T follicular helper cell (primary cell): ENCODE measurements at regions not wholly inside any gene's neighbourhood (a gene's known extent, or its start where the extent isn't known, plus 50 kb on each side); places are given as distances from the start of the nearest gene placed in this dataset.

ENCODE experiments used
- DNase-seq: peaks from one replicate; pipeline ENCODE4 v3.0.0-alpha.2; 2020; ENCODE audit warnings: low read depth

DNA sequence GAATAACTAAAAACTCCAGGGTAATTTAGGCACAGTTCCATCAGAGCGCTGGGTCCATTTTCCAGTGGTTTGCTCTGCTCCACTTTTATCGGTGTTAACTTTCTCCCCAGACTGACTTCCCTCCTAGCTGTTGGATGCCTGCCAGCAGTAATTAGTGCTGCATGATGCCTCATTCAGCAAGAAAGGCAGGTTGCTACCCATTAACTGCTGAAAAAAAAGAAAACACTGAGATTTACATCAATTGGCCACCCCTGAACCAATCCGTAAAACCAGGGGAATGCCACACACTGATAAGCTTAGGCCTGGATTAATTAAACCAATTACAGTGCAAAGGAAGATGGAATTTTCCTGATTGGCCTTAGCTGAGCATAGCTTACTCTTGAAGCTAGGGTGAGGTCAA is 182.4 kb upstream of the CXXC4 start:
- DNase-seq, result no peak

DNA sequence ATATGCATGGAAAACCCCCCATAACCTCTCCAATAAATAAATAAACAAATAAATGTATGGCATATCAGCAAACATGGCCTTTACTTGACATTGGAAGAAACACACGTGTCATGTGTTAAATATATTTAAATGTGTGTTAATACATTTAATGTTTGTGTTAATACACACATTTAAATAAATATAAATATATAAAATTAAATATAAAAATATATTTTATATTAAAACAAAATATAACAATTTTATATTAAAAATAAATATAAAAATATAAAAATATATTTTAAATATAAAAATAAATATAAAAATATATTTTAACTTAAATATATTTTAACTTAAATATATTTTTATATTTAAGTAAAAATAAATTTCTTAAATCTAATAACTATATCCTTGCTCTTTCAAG is 187.6 kb upstream of the CXXC4 start:
- DNase-seq, result no peak

DNA sequence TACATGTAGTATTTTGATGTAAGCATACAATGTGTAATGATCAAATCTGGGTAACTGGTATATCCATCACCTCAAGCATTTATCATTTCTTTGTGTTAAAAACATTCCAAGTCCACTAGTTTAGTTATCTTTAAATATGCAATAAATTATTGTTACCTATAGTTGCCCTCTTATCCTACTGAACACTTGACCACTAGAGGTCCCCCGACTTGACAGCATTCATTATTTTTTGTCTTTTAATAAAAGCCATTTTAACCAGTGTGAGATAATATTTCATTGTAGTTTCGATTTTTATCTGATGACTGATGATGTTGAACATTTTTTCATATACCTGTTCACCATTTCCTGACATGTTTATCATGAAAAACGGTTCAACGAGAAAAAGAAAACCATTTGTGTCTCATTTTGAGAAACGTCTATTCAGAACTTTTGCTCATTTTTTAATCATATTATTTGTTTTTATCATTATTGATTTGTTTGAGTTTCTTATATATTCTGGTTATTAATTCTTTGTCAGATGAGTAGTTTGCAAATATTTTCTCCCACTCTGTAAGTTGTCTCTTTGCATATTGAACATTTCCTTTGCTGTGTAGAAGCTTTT is 199.0 kb upstream of the CXXC4 start:
- no peak for DNase-seq

DNA sequence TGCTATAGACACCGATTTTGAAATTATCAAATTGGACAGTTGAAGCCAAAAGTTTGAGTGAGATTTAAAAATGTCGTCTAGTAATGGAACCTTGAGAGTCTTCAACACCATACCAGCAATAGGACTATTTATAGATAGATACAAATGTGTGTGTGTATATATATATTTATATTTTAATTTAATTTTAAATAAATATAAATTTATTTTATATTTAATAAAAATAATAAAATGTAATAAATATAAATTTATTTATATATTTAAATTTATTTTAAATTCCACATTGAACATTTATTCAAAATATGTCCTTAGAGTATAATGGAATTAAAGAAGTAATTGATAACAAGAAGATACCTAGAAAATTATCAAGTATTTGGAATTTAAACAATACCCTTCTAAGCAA is 221.9 kb upstream of the CXXC4 start:
- no peak for DNase-seq

DNA sequence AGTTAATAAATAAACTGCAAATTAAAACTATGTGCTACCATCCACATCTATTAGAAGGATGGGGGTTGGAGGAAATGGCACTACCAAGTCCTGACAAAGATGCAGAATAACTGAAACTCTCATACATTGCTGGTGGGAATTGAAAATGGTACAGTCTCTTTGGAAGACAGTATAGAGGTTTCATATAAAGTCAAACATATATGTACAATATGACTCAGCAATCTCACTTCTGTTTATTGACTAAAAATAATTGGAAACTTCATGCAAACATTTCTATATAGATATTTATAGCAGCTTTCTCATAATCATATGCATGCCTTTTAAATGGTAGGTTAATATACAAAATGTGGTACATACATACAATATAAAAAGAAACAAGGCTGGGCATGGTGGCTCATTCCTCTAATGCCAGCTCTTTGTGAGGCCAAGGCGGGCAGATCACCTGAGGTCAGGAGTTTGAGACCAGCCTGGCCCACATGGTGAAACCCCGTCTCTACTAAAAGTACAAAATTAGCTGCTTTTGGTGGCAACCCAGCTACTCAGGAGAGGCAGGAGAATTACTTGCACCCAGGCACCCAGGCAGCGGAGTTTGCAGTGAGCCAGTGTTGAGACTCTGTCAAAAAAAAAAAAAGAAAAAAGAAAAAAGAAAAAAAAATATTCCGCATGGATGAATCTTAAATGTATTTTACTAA is 225.0 kb upstream of the CXXC4 start:
- DNase-seq, result no peak

DNA sequence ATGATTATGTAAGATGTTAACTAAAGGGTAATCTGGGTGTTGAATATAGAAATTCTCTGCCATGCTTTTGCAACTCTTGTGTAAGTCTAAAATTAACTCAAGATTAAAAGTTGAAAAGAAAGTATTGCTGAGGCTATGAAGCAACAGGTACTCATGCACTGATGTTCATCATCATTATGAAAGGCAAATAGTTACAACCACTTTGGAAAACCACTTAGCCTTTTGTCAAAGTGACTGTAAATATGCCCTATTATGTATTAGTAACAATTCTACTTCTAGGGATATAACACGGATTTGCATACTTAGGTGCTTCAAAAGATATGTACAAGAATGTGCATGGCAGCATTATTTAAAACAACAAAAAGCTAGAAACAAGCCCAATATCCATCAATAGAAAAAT is 227.8 kb upstream of the CXXC4 start:
- no peak for DNase-seq

DNA sequence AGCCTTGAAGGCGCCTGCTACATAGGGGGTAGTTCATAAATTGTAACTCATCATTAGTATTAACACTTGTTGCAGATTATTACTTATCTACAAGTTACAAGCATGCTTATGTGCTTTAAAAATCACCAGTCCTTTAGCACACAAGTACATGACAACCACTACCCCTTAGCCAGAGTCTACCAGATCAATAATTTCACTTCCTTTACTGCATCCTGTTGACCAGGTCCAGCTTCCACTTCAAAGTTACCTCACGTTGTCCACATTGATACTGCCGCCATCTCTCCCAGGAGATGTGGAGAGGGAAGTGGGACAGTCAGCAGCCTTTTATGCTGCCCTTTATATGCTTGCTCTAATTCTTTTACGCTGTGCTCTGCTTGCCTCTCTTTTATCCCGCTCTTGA is 231.3 kb upstream of the CXXC4 start:
- DNase-seq, result no peak

DNA sequence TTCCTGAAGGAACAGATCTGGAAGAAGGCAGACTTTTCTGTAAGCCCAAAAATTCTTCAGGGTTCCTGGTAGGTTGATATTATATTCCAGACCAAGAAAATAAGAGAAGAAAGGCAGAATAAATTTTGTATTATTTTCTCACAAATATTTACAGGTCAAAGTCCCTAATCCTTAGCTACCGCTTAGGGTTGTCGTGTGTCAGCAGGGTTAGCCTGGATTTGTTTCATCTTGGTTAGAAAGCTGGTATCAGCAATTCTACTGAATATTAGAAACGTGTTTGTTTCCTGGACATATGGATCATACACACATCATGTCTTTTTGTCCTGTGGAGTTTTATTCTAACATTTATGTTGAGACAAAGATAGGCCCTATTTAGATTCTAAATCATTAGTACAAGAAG is 232.9 kb upstream of the CXXC4 start:
- DNase-seq, result no peak

DNA sequence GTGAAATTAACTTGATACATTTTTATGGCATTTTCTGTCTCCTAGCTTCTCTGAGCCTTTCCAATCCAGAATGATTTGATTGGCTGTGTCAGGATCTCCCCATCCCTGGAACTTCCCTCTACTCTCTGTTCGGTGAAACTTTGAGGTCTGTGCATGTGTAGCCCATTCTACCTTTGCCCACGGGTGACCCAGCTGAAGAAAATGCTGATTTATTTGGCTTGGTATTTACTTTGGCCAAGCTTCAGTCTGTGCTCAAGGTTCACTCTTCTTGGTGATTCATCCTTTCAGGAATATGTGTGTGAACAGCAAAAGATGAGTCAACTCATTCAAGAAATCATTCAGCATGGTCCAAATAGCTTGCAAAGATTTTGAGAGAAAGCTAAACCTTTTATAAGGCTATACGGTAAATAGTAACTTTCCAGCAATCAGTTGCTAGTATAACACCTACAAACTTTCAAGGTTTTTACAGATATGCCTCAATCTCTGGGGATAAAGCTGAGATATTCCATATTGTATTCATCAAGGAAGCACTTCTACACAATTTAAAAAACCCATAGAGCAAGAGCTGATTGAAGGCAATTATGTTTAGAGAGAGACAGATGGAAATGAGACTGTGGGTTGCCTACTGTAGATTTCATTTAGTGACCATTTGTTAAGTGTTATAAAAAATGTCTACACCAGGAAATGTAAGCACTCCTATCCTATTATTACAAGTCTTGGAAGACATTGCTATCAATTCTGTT is 233.9 kb upstream of the CXXC4 start:
- no peak for DNase-seq

DNA sequence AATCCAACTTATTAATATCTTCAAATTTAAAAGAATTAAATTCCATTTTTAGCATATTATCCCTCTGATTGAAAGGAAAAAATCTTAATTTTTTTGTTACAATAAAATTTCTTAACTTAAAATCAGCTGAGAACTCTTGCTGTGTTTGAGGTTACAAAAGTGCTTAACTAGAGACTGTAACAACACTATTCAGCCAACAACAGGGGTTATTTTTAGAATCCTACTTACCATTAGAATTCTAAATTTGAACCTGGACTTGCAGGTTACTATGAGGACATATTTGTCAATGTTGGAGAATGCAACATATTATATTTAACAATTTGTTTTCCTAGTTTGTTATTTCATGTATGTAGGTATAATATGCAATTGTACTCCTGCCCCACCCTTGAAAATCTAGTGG is 238.1 kb upstream of the CXXC4 start:
- no peak for DNase-seq

DNA sequence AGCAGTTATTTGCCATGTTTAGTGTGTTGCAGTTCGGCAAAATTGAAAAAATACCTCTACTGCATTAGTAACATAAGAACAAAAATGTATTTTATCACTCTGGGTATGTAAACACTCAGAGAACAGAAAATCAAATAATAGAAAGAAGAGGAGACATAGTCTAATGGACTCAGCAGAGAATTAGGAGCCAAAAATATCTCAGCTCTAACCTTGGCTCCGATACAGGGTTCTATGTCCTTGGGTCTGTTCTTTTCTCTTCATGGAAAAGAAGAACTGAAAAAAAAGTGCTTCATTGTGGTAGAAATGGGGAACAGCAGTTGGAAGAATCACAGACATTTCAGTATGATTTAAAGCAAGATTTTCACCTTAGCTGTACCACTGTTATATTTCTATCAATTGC is 240.5 kb upstream of the CXXC4 start:
- DNase-seq, result no peak

DNA sequence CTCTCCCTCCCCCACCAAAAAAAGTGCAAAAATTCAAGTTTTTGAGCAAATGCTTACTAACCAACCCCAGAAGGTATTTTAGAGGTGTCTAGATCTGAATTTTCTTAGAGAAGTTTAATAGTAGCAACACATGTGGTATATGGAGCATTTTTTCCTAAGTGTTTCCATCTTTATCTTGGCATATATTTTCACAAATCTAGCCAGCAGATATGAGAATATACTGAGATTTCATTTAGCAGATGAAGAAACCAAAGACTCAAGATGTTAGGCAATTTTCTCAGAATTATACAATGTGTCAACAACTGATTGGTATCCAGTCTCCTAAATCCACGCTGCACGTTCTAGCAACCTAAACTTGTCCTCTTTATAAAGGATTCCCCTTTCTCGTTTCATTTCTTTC is 245.5 kb upstream of the CXXC4 start:
- no peak for DNase-seq

DNA sequence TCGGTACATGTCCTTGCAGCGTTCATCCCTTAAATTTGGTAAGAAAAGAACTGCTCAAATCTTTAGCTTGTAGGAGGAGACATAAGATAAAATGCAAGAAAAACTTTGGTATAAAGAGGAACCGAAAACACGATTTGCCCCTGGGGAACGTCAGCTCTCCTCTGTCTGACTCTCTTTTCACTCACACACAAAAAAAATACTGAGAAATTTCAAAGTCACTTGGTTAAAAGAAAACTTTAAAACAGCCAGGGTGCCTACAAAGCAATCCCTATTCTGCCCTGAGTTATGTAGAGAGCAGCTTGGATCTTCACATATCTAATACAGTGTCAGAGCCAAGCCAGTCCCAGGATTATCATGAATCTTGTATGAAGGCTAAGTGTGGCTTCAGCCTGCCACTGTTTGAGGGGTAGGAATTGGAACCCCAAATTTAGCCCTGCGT is 248.5 kb upstream of the CXXC4 start:
- no peak for DNase-seq

DNA sequence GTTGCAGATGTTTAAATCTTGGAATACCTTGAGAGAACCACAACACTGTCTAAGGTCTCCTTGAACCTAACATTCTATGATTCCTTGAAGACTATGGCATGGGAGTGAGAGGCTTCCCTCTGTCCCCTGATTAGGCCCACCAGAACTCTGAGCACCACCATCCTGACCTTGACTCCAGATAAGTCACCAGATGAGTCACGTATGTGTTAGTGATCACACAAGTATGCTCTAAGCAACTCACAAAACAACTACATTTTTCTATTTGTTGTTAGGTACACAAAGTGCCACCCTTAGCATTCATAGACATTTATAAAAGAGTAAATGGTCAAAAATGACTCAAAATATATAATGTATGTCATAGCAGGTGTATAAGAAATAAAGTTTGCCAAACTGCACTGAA is 252.9 kb upstream of the CXXC4 start:
- no peak for DNase-seq

DNA sequence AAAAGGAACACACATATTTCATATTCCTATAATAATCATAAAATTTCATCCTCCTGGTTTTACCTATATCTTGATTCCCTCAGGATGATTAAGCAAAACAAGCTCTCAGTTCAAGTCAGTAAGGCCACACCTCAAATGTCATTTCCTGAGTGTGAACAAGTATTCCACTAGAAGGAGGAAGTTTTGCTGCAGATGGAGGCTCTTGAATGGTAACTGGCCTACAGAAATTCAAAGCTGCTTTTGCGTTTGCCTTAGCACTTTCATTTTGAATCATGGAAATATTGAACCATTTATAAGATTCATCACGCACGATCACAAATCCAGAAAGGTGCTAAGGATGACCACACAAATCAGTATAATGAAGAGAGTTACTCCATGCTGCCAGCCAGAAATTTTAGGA is 254.4 kb upstream of the CXXC4 start:
- no peak for DNase-seq

DNA sequence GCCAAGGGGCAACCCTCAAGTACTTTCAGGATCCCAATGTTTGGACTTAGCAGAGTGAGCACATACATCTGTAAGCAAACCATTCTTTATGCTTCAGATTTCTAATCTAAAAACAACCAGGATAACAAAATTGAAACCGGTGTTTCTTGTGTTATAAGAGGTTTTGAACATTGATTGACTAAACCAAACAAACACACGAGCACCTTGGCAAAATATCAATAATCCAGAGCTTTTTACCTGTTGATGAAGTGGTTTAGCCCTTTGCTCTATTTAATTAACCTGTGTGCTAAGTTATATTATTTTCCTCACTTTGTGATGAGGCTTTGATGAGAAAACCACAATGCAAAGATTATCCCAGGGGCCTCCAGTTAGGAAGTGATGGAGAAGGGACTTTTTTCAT is 255.3 kb upstream of the CXXC4 start:
- no peak for DNase-seq

DNA sequence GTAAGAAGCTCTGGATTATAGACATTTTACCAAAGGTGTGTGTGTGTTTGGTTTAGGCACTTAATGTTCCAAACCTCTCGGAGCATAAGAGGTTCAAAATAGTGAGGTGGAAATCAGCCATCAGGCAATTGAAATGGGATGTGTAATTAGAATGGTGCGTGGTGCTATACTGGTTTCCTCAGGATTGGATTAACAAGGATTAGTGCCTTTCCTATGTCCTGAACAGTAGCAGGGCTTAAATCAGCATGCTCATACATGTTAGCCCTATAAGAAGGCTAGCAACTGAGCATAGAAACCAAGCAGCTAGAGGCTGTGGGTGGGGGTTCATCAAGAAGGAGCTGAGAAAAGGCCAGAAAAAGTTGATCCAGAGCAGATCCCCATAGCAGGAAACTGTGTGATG is 256.8 kb upstream of the CXXC4 start:
- no peak for DNase-seq

DNA sequence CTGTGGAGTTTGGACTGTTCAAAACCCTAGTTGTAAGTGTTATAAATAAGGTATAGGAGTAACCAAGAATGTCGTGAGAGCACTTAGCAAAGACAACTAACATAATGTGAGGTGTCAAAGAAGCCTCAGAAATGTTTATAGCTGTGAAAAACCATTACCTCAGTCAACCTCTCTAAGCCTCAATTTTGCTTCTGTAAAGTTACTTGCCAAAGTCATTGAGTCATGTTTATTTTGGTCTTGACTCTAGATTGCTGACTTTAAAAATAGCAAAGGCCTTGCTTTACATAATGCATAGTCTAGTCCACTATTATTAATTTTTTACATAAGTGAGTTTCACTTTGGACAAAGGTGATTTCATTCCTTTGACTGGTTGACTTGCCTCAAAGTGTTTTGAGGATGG is 257.6 kb upstream of the CXXC4 start:
- DNase-seq, result no peak

DNA sequence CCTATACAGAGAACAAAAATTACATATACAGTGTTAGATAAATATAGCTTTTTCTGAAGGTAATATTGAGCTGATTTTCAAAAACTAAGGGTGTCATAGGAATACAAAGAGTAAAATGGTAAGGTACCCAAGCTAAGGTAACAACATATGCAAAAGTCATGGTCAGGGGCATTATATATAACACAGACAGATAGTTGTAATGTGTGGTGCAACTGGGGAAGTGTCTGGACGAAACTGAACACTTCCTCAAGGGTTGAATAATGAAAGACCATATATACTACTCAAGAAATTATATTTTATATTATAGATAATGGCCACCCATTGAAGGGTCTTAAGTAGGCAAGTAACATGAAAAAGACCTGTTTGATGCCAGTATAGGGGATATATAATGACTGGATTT is 262.1 kb upstream of the CXXC4 start:
- no peak for DNase-seq

DNA sequence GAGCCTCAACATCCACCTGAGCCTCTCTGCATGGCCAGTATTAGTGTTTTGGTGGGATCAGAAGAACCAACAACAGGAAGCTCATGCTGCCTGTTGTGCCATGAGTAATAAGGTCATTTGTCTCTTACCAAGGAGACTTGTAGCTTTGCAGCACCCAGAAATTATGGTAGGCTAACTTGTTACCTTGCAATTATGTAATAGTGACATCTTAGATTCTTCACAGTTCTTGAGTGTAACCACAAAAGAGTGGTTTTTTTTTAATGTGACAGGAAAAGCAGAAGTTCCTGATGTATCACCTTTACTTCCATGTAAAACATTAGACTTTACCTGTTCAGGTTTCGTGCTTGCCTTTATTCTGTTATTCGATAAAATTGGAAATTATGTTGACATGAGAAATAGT is 263.9 kb upstream of the CXXC4 start:
- no peak for DNase-seq

DNA sequence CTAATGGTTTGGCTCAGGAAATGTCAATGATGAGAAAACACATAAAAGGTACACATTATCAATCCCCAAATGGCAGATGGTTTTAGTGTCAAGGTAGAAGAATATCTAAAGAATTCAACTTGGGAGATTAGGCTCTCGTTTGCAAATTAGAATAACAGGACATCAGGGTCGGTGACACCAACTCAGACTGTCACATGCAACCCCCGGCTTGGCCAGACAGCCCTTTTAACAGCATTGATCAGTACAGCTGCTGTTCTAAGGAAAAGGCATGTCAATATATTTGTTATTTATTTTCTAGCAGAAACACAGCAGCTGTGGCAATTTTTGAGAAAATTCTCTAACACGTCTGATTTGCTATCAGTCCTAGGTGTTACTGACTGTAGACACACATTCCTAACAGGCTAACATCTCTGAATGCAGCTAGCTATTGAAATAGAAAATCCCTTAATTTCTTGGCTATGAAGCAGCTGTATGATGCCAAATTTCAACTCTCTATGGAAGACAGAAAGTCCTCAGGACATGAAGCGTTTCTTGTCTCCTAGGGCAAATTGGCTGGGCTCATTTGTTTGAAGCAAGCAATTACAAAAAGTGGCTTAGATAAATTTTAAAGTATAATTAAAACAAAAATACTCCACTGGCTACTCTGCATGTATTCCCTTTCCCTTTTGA is 269.0 kb upstream of the CXXC4 start:
- no peak for DNase-seq

DNA sequence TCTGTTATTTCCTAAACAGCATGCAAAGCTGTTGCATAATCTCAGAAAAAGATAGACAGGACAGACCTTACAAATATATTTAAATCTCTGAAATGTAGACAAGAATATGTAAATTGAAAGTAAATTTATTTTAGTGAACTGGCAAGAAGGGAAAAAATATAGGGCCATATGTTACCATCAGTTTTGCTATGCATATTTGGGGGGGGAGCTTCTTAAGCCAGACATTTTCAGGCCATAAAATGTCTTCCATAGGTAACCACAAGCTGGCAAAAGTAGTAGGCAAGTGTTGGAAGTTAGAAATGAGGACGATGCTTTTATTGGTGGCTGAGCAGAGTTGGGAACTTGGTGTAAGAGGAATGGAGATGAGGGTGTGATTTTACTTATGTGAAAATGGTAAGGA is 272.0 kb upstream of the CXXC4 start:
- DNase-seq, result no peak

DNA sequence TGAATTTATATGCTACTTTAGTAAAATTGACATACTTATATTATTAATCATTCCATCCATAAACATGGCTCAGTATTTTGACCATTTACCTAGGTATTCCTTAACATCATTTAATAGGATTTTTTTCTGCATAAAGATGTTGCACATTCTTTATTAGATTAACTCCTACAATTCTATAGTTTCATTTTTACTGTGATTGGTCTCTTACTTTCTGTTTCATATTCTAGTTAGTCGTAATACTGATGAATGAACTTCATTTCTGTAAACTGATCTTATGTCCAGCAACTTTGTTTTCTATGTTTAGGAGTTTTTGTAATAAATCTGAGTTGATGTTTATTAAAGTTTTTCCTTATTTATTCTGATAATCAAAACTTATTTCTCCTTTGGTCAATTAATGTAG is 278.2 kb upstream of the CXXC4 start:
- no peak for DNase-seq
